PC-9 (cell line): ENCODE measurements at regions not wholly inside any gene's neighbourhood (a gene's known extent, or its start where the extent isn't known, plus 50 kb on each side); places are given as distances from the start of the nearest gene placed in this dataset.

Experiments
- CTCF ChIP-seq: fragments of 200-600 bp; sonication (generic); conservative IDR thresholded peaks from 2 replicates; pipeline ENCODE4 v1.6.1; 2017; ENCODE audit warnings: mixed run types, antibody characterized with exemption, mild to moderate bottlenecking, moderate library complexity
- EZH2 ChIP-seq: fragments of 200-600 bp; sonication (generic); IDR thresholded peaks from 2 replicates; pipeline ENCODE4 v1.8.0; 2017; ENCODE audit warnings: antibody characterized with exemption, low read depth

- TF ChIP-seq CTCF: no peak
- TF ChIP-seq EZH2: no peak
Measured at GRCh38 chr10:130992802-130993523, 318.6 kb downstream of the TCERG1L start.
